22Rv1 (cell line): ENCODE measurements at regions not wholly inside any gene's neighbourhood (a gene's known extent, or its start where the extent isn't known, plus 50 kb on each side); places are given as distances from the start of the nearest gene placed in this dataset.

ENCODE experiments used
- ZFX ChIP-seq: fragments of 450-650 bp; IDR thresholded peaks from 2 replicates; pipeline ENCODE4 v1.6.1; 2017; ENCODE audit warnings: antibody characterized with exemption, borderline replicate concordance
- TF ChIP-seq, protein P1 (sequence below): fragments of 450-650 bp; IDR thresholded peaks from 2 replicates; pipeline ENCODE4 v1.5.1; 2017; ENCODE audit warnings: mild to moderate bottlenecking

DNA sequence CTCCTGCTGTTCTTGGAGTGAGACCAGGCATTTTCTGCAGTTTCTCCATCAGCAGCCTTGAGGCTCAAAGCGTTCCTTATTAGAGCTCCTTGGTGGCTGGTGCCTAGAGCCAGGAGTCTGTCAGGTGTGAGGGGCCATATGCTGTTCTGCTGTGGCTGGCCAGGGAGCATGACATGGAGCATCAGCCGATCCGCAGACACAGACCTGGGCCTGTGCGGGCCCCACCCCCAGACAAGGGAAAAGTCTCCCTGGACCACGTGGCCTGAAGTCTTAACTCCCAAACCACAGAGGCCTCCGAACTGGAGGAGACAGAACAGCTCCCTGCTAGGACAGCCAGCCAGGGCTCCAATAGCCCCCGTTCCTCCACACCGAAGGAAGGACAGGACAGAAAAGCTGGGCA, 162.7 kb upstream of the CIBAR2 start:
- TF ChIP-seq, protein P1, sequence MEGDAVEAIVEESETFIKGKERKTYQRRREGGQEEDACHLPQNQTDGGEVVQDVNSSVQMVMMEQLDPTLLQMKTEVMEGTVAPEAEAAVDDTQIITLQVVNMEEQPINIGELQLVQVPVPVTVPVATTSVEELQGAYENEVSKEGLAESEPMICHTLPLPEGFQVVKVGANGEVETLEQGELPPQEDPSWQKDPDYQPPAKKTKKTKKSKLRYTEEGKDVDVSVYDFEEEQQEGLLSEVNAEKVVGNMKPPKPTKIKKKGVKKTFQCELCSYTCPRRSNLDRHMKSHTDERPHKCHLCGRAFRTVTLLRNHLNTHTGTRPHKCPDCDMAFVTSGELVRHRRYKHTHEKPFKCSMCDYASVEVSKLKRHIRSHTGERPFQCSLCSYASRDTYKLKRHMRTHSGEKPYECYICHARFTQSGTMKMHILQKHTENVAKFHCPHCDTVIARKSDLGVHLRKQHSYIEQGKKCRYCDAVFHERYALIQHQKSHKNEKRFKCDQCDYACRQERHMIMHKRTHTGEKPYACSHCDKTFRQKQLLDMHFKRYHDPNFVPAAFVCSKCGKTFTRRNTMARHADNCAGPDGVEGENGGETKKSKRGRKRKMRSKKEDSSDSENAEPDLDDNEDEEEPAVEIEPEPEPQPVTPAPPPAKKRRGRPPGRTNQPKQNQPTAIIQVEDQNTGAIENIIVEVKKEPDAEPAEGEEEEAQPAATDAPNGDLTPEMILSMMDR, result no peak
- no peak for TF ChIP-seq ZFX
